HepG2 (cell line): ENCODE measurements at regions not wholly inside any gene's neighbourhood (a gene's known extent, or its start where the extent isn't known, plus 50 kb on each side); places are given as distances from the start of the nearest gene placed in this dataset.

Experiments used
- ATAC-seq: fragments of 200-7000 bp; cut with Tn5 transposase; 3 replicates; pipeline ENCODE4 v1.9.1; 2020; ENCODE audit warnings: mild to moderate bottlenecking, moderate library complexity
- BruUV-seq: library from RNA; stranded (reverse); fragments of 400-500 nt; replicated peaks from 2 replicates; lab custom pipeline; 2021; lab: Mats Ljungman, UMichigan
- CTCF ChIA-PET: fragments of 300-600 bp; formaldehyde crosslinking; extraction: SDS; loops from one replicate; lab custom pipeline; 2021; ENCODE audit warnings: low total read pairs, inconsistent platforms, low intra/inter-chr PET ratio; lab: Yijun Ruan, JAX
- POLR2A ChIA-PET: fragments of 350-600 bp; sonication (Branson Sonifier 250); formaldehyde crosslinking; loops from one replicate; lab custom pipeline; 2020; ENCODE audit warnings: antibody characterized with exemption, inconsistent platforms; lab: Yijun Ruan, JAX
- DNase-seq: peaks from one replicate; pipeline ENCODE4 v3.0.0-alpha.2; 2015; ENCODE audit warnings: low spot score
- FAIRE-seq: peaks from 3 replicates; lab custom pipeline; 2011; peaks lifted over from hg19 to GRCh38; lab: Jason Lieb, UNC
- H2AFZ ChIP-seq: one replicate; pipeline ENCODE4 v1.6.1; 2011; ENCODE audit warnings: low read length, inconsistent platforms
- H3K27ac ChIP-seq: fragments of 300-600 bp; 3 replicates; pipeline ENCODE4 v1.8.0; 2011; ENCODE audit warnings: mixed run types, mild to moderate bottlenecking, mixed read lengths, low read length, inconsistent platforms; ENCODE audit not compliant: insufficient read depth; ENCODE audit errors: extremely low read length
- H3K27me3 ChIP-seq, 2 experiments: fragments of 200-600 bp in 1 of 2; 2 replicates in 1 of 2; 3 replicates in 1 of 2; pipeline versions ENCODE4 v1.6.0 to v1.8.0; 2011; ENCODE audit warnings: low read length in 2 of 2, mild to moderate bottlenecking in 2 of 2, moderate library complexity in 2 of 2, inconsistent platforms in 1 of 2; ENCODE audit not compliant: insufficient read depth in 2 of 2, control insufficient read depth in 1 of 2
- H3K36me3 ChIP-seq, 2 experiments: fragments of 200-600 bp in 1 of 2; replicated peaks in 1 of 2; 2 replicates in 1 of 2; 3 replicates in 1 of 2; pipeline versions ENCODE4 v1.5.1 to v1.8.0; 2011; ENCODE audit warnings: low read length in 2 of 2, inconsistent platforms in 1 of 2; ENCODE audit not compliant: insufficient read depth in 2 of 2, control insufficient read depth in 1 of 2
- H3K4me1 ChIP-seq: 2 replicates; pipeline ENCODE4 v1.5.1; 2012; ENCODE audit warnings: low read length, inconsistent platforms; ENCODE audit not compliant: insufficient read depth
- H3K4me2 ChIP-seq: 2 replicates; pipeline ENCODE4 v1.6.0; 2011; ENCODE audit warnings: low read depth, low read length, inconsistent platforms
- H3K4me3 ChIP-seq, 3 experiments: fragments of 200-600 bp in 1 of 3; sonication (generic), shearing (Covaris generic) in 1 of 3; replicated peaks in 1 of 3; 2 replicates each; pipeline ENCODE4 v1.5.1; 2011 to 2016; ENCODE audit warnings: low read length in 3 of 3, inconsistent platforms in 2 of 3, low read depth in 2 of 3, mild to moderate bottlenecking in 2 of 3, control low read depth in 1 of 3, mixed read lengths in 1 of 3; ENCODE audit not compliant: insufficient read depth in 1 of 3
- H3K79me2 ChIP-seq: one replicate; pipeline ENCODE4 v1.6.1; 2011; ENCODE audit warnings: low read length, inconsistent platforms; ENCODE audit not compliant: insufficient read depth
- H3K9ac ChIP-seq: 2 replicates; pipeline ENCODE4 v1.6.0; 2011; ENCODE audit warnings: mild to moderate bottlenecking, low read depth, low read length, inconsistent platforms; ENCODE audit not compliant: insufficient read depth
- H3K9me3 ChIP-seq: 2 replicates; pipeline ENCODE4 v1.5.1; 2012; ENCODE audit warnings: mild to moderate bottlenecking, low read length
- H4K20me1 ChIP-seq: 2 replicates; pipeline ENCODE4 v1.6.0; 2011; ENCODE audit warnings: inconsistent platforms, mild to moderate bottlenecking, low read length, moderate library complexity; ENCODE audit not compliant: insufficient read depth
- BATF2 ChIP-seq: sonication (generic); formaldehyde crosslinking; IDR thresholded peaks from 2 replicates; pipeline ENCODE4 v1.8.0; 2022; ENCODE audit warnings: mild to moderate bottlenecking, missing genetic modification reagents, moderate library complexity
- CC2D1A ChIP-seq: sonication (generic); formaldehyde crosslinking; IDR thresholded peaks from 2 replicates; pipeline ENCODE4 v1.8.1; 2023; ENCODE audit warnings: mild to moderate bottlenecking, missing genetic modification reagents
- CEBPB ChIP-seq: IDR thresholded peaks from 2 replicates; pipeline ENCODE4 v1.6.1; 2011; ENCODE audit warnings: low read depth, low read length, improper control_type of control experiment, borderline replicate concordance
- DNMT3B ChIP-seq: conservative IDR thresholded peaks from 2 replicates; pipeline ENCODE4 v1.6.1; 2016; ENCODE audit warnings: missing biosample characterization, control low read depth
- EP300 ChIP-seq, 3 experiments: sonication (generic) in 1 of 3; formaldehyde crosslinking in 1 of 3; IDR thresholded peaks; 2 replicates each; pipeline versions ENCODE4 v1.5.1 to v1.6.1; 2011 to 2020; ENCODE audit warnings: low read depth in 2 of 3, low read length in 2 of 3, borderline replicate concordance in 1 of 3, improper control_type of control experiment in 1 of 3, mild to moderate bottlenecking in 1 of 3, missing genetic modification reagents in 1 of 3, moderate library complexity in 1 of 3
- ETS1 ChIP-seq: sonication (generic); formaldehyde crosslinking; IDR thresholded peaks from 2 replicates; pipeline ENCODE4 v1.4.0; 2020; ENCODE audit warnings: missing genetic modification reagents
- FOXJ3 ChIP-seq: sonication (generic); formaldehyde crosslinking; IDR thresholded peaks from 2 replicates; pipeline ENCODE4 v1.4.0; 2020; ENCODE audit warnings: missing genetic modification reagents, mild to moderate bottlenecking, borderline replicate concordance
- MZF1 ChIP-seq: sonication (generic); formaldehyde crosslinking; IDR thresholded peaks from 2 replicates; pipeline ENCODE4 v1.8.1; 2023; ENCODE audit warnings: mild to moderate bottlenecking, missing genetic modification reagents, borderline replicate concordance
- NFKB2 ChIP-seq: sonication (generic); formaldehyde crosslinking; IDR thresholded peaks from 2 replicates; pipeline ENCODE4 v1.4.0; 2020; ENCODE audit warnings: missing genetic modification reagents, borderline replicate concordance
- NFYB ChIP-seq: sonication (generic); formaldehyde crosslinking; IDR thresholded peaks from 2 replicates; pipeline ENCODE4 v1.4.0; 2020; ENCODE audit warnings: missing genetic modification reagents
- RAD51 ChIP-seq: fragments of 450-650 bp; IDR thresholded peaks from 2 replicates; pipeline ENCODE4 v1.6.1; 2016; ENCODE audit warnings: borderline replicate concordance
- RBM22 ChIP-seq: fragments of 200-400 bp; formaldehyde crosslinking; optimal IDR thresholded peaks from 2 replicates; pipeline ENCODE3; 2017; ENCODE audit warnings: mild to moderate bottlenecking, low read length, moderate library complexity
- SMAD1 ChIP-seq: sonication (generic); formaldehyde crosslinking; IDR thresholded peaks from 2 replicates; pipeline ENCODE4 v1.4.0; 2020; ENCODE audit warnings: missing genetic modification reagents, low read depth, mild to moderate bottlenecking, borderline replicate concordance
- TP53 ChIP-seq: sonication (generic); formaldehyde crosslinking; conservative IDR thresholded peaks from 2 replicates; pipeline ENCODE4 v1.4.0; 2020; ENCODE audit warnings: missing genetic modification reagents
- XRCC5 ChIP-seq: fragments of 200-400 bp; formaldehyde crosslinking; optimal IDR thresholded peaks from 2 replicates; pipeline ENCODE3; 2017; ENCODE audit warnings: mild to moderate bottlenecking, low read length
- ZIK1 ChIP-seq: sonication (generic); formaldehyde crosslinking; IDR thresholded peaks from 2 replicates; pipeline ENCODE4 v1.5.0; 2020; ENCODE audit warnings: mild to moderate bottlenecking, low read depth, missing genetic modification reagents, borderline replicate concordance
- ZNF282 ChIP-seq: fragments of 450-650 bp; IDR thresholded peaks from 2 replicates; pipeline ENCODE4 v1.6.1; 2018; ENCODE audit not compliant: partially characterized antibody
- ZNF331 ChIP-seq: sonication (generic); formaldehyde crosslinking; IDR thresholded peaks from 2 replicates; pipeline ENCODE4 v1.4.0; 2020; ENCODE audit warnings: missing genetic modification reagents
- ZNF567 ChIP-seq: sonication (generic); formaldehyde crosslinking; IDR thresholded peaks from 2 replicates; pipeline ENCODE4 v1.8.1; 2023; ENCODE audit warnings: mild to moderate bottlenecking, missing genetic modification reagents, borderline replicate concordance
- ZNF598 ChIP-seq: sonication (generic); formaldehyde crosslinking; IDR thresholded peaks from 2 replicates; pipeline ENCODE4 v1.5.1; 2020; ENCODE audit warnings: mild to moderate bottlenecking, missing genetic modification reagents, borderline replicate concordance
- WGBS: methylation state at CpG from one replicate; pipeline ENCODE4 v1.1.6; 2017; ENCODE audit warnings: low lambda C conversion rate; 5-methylcytosine and 5-hydroxymethylcytosine counted together
- in situ Hi-C: cut with HindIII; loops from 2 replicates; pipeline ENCODE4 v1.10.0; 2017; ENCODE audit warnings: low pct_unique_long_range_greater_than_20kb; ENCODE audit not compliant: extremely low pct_ligation_motif_present
- intact Hi-C: fragments of 100-400 bp; cut with micrococcal nuclease; formaldehyde crosslinking; loops from one replicate; pipeline ENCODE4 v1.10.0; 2022; ENCODE audit not compliant: unreplicated experiment

DNA sequence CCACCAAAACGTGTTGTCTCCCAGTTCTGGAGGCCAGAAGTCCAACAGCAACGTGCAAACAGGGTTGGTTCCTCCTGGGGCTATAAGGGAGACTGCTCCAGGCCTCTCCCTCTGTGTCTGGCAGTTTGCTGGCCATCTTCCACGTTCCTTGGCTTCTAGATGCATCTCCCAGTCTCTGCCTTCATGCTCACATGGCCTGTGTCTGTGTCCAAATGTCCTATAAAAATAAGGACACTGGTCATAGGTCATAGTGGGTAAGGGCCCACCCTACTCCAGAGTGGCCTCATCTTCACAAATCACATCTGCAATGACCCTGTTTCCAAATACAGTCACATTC is 69.4 kb upstream of the TAF1B start:
- 0% methylated on average over 3 of the region's 3 CpGs for WGBS
- ChIA-PET CTCF (no interaction called here), POLR2A (no interaction called here)
- Histone ChIP-seq H3K9me3 (no peaks in the 10 kb centered on the region), H3K9ac (no peak overlapping the region), H3K4me2 (no peak overlapping the region), H3K4me1 (peaks cover 36% of the 10 kb centered on the region), H2AFZ (no peak overlapping the region), H3K36me3 (no peaks in the 10 kb centered on the region), H3K79me2 (no peaks in the 10 kb centered on the region), H3K27ac (no peak overlapping the region), H3K4me3 (no peak overlapping the region), H3K27me3 (peaks cover 12 to 63% of the 10 kb centered on the region in 2 experiments), H4K20me1 (no peaks in the 10 kb centered on the region)
- DNase-seq (no peak), FAIRE-seq (no peak), ATAC-seq (no peak)
- in situ Hi-C loops: no loop called here
- TF ChIP-seq ZNF282 (no peak), BATF2 (CRISPR knock-in tag) (no peak), ZNF598 (CRISPR knock-in tag) (no peak), NFYB (CRISPR knock-in tag) (no peak), SMAD1 (CRISPR knock-in tag) (no peak), CEBPB (no peak), ZNF567 (CRISPR knock-in tag) (no peak), DNMT3B (CRISPR knock-in tag) (no peak), TP53 (CRISPR knock-in tag) (no peak), ZIK1 (CRISPR knock-in tag) (no peak), MZF1 (no peak), ETS1 (CRISPR knock-in tag) (no peak), CC2D1A (no peak), EP300 (IDR thresholded peaks at IDR 0.05; ENCODE audit: low read depth in 2 of 2, low read length in 2 of 2) (no peak), EP300 (CRISPR knock-in tag; IDR thresholded peaks at IDR 0.05; ENCODE audit: borderline replicate concordance) (no peak), ZNF331 (CRISPR knock-in tag) (no peak), FOXJ3 (CRISPR knock-in tag) (no peak), XRCC5 (no peak), NFKB2 (CRISPR knock-in tag) (no peak), RBM22 (no peak), RAD51 (no peak)
- intact Hi-C loops: loop anchor here (5.0 kb wide), 1 partner anchor 217 kb away; the partner anchor contains the start of gene ADAM17
- BruUV-seq: no TSS peak
